ENCODE measurements at regions not wholly inside any gene's neighbourhood (a gene's known extent, or its start where the extent isn't known, plus 50 kb on each side); places are given as distances from the start of the nearest gene placed in this dataset.

GRCh38 chr10:65040796-65041195 is 1519.6 kb downstream of the REEP3 start:
- TF ChIP-seq EZH2phosphoT487 (IDR thresholded peaks at IDR 0.05; ENCODE audit: low read length): no peak
- no peak for TF ChIP-seq CTCF (IDR thresholded peaks at IDR 0.05; ENCODE audit: low read length)
- TF ChIP-seq EZH2 (optimal IDR thresholded peaks at IDR 0.05; ENCODE audit: low read depth, low read length): no peak

Data from MM.1S (cell line).